Activated T-helper 17 cell treated with anti-CD3 and anti-CD28 coated beads, Interleukin-2, amount 50 U/mL, for 72 hours (primary cell): ENCODE measurements at regions not wholly inside any gene's neighbourhood (a gene's known extent, or its start where the extent isn't known, plus 50 kb on each side); places are given as distances from the start of the nearest gene placed in this dataset.
"Not testable (repeated sequence)": the region's sequence is repeated elsewhere in the genome, so short reads cannot be mapped to it uniquely, and the experiment has no call there.

Experiments used
- ATAC-seq: fragments of 150-1000 bp; cut with Tn5 transposase; replicated peaks from 2 replicates; pipeline ENCODE4 v1.10.0; 2021; ENCODE audit warnings: mild to moderate bottlenecking, moderate library complexity
- H3K27ac Mint-ChIP-seq: one replicate; pipeline ENCODE4 v1.8.0; 2022; ENCODE audit warnings: mixed read lengths
- H3K27me3 Mint-ChIP-seq: one replicate; pipeline ENCODE4 v1.8.0; 2022; ENCODE audit warnings: mixed read lengths
- H3K36me3 Mint-ChIP-seq: one replicate; pipeline ENCODE4 v1.8.0; 2022; ENCODE audit warnings: low read depth, mild to moderate bottlenecking, mixed read lengths
- H3K4me1 Mint-ChIP-seq: one replicate; pipeline ENCODE4 v1.8.0; 2022; ENCODE audit warnings: mixed read lengths
- H3K4me3 Mint-ChIP-seq: one replicate; pipeline ENCODE4 v1.8.0; 2022; ENCODE audit warnings: mild to moderate bottlenecking, mixed read lengths
- H3K9me3 Mint-ChIP-seq: one replicate; pipeline ENCODE4 v1.8.0; 2022; ENCODE audit warnings: mixed read lengths

- not testable (repeated sequence) for H3K27me3 Mint-ChIP-seq, H3K27ac Mint-ChIP-seq, H3K4me1 Mint-ChIP-seq, ATAC-seq, H3K4me3 Mint-ChIP-seq, H3K36me3 Mint-ChIP-seq
- peaks cover 12% of the 10 kb centered on the region for H3K9me3 Mint-ChIP-seq
Measured at GRCh38 chr9:38474476-38474875, 50.2 kb upstream of the IGFBPL1 start.
